GM19043 (cell line): ENCODE measurements at regions not wholly inside any gene's neighbourhood (a gene's known extent, or its start where the extent isn't known, plus 50 kb on each side); places are given as distances from the start of the nearest gene placed in this dataset.

Source experiments
- ATAC-seq: cut with Tn5 transposase; IDR thresholded peaks from one replicate; pipeline ENCODE4 v1.9.1; 2021; ENCODE audit warnings: low read depth; ENCODE audit not compliant: unreplicated experiment

- ATAC-seq: no peak
Observed at GRCh38 chr11:131284041-131284440, 86.4 kb upstream of the NTM start.

GRCh38 chr11:131288521-131289091, 81.8 kb upstream of the NTM start:
- no peak for ATAC-seq

GRCh38 chr11:131290185-131290584, 80.2 kb upstream of the NTM start:
- ATAC-seq: no peak

GRCh38 chr11:131295986-131296385, 74.4 kb upstream of the NTM start:
- ATAC-seq: no peak

- no peak for ATAC-seq
Observed at GRCh38 chr11:131297441-131297840, 73.0 kb upstream of the NTM start.

GRCh38 chr11:131299598-131300438, 70.6 kb upstream of the NTM start:
- ATAC-seq: no peak

- no peak for ATAC-seq
Observed at GRCh38 chr11:131300439-131300717, 70.0 kb upstream of the NTM start.

- no peak for ATAC-seq
Observed at GRCh38 chr11:131301306-131301705, 69.1 kb upstream of the NTM start.

GRCh38 chr11:131302836-131303235, 67.6 kb upstream of the NTM start:
- ATAC-seq: no peak

GRCh38 chr11:131303611-131304119, 66.8 kb upstream of the NTM start:
- no peak for ATAC-seq

- no peak for ATAC-seq
Observed at GRCh38 chr11:131305005-131305404, 65.4 kb upstream of the NTM start.

GRCh38 chr11:131307506-131307905, 62.9 kb upstream of the NTM start:
- ATAC-seq: no peak

GRCh38 chr11:131309776-131310175, 60.6 kb upstream of the NTM start:
- no peak for ATAC-seq

GRCh38 chr11:131311776-131312514, 58.5 kb upstream of the NTM start:
- no peak for ATAC-seq
